ENCODE measurements at regions not wholly inside any gene's neighbourhood (a gene's known extent, or its start where the extent isn't known, plus 50 kb on each side); places are given as distances from the start of the nearest gene placed in this dataset.
"Not testable (repeated sequence)": the region's sequence is repeated elsewhere in the genome, so short reads cannot be mapped to it uniquely, and the experiment has no call there.

DNA sequence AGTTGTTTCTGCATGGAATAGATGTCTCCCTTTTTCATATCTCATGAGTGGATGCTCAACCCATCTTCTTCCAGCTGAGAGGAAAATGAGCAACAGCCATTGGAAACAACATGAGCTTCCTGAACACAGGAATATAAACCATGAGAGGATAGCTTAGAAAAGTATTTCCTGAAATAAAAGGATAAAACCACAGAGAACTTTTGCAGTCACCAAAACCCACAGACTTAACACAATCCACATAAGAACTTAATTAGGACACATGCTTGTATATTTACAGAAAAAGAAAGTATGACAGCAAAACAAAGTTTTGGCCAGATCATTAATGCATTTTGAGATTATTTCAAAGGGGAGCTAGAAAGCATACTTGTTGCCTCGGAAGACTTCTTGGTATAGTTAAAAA is 180.5 kb upstream of the RASGRP1 start:
- DNase-seq (ENCODE audit: low spot score), result no peak

DNA sequence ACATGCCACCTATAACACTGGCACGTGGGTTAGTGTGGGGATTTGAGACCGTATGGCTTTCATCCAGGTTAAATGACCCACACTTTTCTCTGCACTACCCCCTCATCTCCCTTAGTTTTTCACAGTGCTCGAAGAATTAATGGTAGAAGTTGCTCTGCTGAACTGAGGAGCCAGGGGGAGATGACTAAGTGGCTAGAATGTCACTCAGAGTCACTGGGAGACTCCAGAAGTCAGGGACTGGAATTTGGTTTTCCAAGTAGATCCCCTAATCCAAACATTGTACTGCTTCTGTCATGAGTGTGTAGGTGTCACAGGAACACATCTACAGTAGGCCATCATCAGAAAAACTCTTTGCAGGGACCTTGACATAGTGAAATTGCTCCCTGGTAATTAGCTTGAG is 181.0 kb upstream of the RASGRP1 start:
- no peak for DNase-seq (ENCODE audit: low spot score)

DNA sequence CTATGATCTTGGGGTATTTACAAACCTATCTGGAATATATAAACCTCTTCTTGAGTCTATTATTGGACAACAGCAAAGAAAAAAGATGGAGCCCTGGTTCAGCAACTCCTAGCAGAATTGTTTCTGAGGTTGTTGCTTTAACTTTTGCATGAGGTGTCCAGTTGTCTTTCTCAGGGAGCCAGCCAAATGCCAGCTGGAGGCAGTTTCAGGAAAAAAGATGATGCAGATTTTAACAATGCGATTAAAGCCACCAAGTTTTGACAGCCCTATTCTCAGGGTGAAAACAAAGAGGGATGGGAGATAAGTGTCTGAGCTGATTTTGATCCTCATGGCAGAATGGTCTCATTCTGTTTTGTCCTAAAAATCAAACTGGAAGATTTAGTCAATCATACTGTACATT is 181.6 kb upstream of the RASGRP1 start:
- no peak for DNase-seq (ENCODE audit: low spot score)

DNA sequence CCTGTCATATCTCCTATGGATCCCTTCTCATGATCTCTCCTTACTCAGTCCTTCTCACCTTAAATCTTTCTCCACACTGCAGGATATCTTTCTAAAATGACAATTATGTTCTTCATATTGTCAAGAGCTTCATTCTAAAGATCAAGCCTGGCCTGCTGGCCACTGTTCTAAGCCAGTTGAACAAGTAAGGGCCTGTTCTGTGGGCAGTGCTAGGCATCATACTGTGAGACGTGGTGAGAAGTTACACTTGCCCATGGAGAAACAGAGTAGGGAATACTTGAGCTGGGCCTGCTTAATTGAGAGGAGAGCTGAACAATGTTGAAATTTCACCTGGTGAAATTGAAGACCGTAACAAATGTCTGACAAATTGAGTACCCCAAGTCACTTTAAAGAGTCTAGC is 184.1 kb upstream of the RASGRP1 start:
- DNase-seq (ENCODE audit: low spot score), result no peak

DNA sequence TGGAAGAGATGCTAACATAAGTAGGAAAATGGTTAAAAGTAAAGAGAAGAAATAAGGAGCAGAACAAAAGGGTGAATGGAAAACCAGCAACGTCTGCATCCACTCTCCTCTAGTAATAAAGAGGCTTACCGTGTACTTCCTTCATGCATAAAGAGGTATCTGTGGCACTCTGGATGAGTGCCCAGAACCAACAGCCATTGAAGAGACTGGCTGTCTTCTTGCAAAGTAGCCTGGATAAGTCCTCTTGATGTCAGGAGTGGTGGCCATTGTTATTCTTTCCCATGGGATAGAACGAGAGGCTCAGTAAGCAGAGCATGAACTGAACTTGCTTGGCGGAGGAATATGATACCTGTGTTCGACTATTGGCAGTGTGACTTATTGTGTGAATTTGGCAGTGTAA is 186.2 kb upstream of the RASGRP1 start:
- no peak for DNase-seq (ENCODE audit: low spot score)

- no peak for DNase-seq (ENCODE audit: low spot score)
Observed at GRCh38 chr15:38755718-38756117, 191.1 kb upstream of the RASGRP1 start.

- no peak for DNase-seq (ENCODE audit: low spot score)
Observed at GRCh38 chr15:38756441-38756840, 191.8 kb upstream of the RASGRP1 start.

DNA sequence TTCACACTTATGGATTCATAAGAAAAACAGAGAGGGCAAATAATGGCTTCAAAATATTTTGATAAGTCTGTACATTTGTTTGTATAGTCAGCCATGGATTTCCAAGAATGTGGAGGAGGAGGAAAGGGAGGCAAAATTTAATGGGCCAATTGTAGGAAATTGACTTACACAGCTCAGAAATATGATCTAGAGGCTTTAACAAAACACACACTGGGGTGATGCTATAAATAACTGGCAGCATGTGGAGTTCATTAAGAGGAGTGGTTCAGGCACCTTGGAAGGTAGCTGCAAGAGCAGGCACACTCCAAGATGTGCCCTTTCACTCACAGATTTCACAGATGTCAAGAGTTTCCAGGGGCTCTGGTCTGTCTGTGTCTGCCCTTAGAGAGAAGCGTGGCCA is 193.4 kb upstream of the RASGRP1 start:
- no peak for DNase-seq (ENCODE audit: low spot score)

GRCh38 chr15:38761681-38762080 is 197.1 kb upstream of the RASGRP1 start:
- DNase-seq (ENCODE audit: low spot score), result no peak

GRCh38 chr15:38768970-38769369 is 204.4 kb upstream of the RASGRP1 start:
- no peak for DNase-seq (ENCODE audit: low spot score)

- no peak for DNase-seq (ENCODE audit: low spot score)
Observed at GRCh38 chr15:38769492-38769891, 204.9 kb upstream of the RASGRP1 start.

- not testable (repeated sequence) for DNase-seq (ENCODE audit: low spot score)
Observed at GRCh38 chr15:38774076-38774475, 209.5 kb upstream of the RASGRP1 start.

- DNase-seq (ENCODE audit: low spot score), result no peak
Observed at GRCh38 chr15:38781196-38781595, 216.6 kb upstream of the RASGRP1 start.

DNA sequence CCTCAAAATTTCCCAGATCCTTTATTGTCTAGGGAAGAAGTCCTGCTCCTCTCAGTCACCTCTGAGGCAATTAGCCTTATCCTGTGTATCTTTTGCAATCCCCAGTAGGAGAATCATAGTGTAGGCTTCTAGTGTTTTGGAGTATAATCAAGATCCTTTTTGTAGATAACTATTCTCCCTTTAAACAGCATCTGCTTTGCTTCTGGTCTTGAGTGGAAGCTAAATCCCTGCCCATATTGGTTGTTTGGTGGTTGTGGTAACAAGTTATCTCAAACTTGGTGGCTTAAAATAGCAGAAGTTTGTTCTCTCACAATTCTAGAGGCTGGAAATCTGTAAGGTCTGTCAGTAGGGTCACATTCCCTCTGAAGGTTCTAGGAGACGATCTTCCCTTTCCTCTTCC is 217.5 kb upstream of the RASGRP1 start:
- DNase-seq (ENCODE audit: low spot score), result no peak

- DNase-seq (ENCODE audit: low spot score), result no peak
Observed at GRCh38 chr15:38788918-38789317, 224.3 kb upstream of the RASGRP1 start.

DNA sequence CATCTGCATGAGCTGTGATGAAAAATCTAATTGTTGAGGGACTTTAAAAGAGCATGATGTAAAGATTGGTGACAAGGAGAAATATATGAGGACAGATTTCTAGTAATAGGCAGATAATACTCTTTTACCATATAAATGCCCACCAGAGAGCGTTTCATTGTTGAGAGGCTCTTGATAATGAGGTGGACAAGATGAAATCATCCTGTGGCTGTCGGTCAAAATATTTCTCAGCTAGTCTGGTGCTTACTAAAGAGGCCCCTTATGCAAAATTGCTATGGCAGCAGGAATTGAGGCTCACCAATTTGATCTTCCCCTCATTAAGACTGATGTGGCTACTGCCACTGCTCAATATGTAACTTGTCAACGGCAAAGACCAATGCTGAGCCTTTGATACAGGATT is 225.0 kb upstream of the RASGRP1 start:
- DNase-seq (ENCODE audit: low spot score), result no peak

DNA sequence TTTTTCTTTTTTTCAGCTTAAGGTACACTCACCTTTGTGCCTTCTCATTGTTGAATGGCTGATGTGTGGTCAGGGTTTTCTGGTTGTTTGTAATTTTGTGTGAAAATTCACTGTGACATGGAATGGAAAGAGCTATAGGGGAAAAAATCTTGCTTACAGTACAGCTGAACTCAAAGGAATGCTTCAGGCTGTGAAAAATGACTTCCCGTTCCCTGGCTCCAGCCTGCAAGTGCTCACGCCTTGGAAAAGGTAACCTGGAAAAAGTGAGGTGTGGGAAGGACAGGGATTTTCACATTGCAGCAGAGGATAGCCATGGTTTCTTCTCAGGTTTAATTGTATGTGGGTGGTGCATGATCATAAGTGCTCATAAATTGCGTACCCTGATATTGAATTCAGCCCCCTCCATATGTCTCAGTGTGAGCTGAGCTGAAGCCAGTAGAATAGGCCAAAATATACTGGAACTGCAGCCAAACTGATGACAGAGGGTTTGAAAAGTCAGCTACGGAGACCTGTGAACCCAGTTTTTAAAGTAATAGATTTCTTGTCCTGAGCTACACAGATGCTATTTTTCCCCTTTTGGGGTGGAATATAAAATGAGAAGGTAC is 228.7 kb upstream of the RASGRP1 start:
- DNase-seq (ENCODE audit: low spot score), result no peak

- no peak for DNase-seq (ENCODE audit: low spot score)
Observed at GRCh38 chr15:38795471-38796245, 231.0 kb upstream of the RASGRP1 start.

- no peak for DNase-seq (ENCODE audit: low spot score)
Observed at GRCh38 chr15:38796589-38796988, 232.0 kb upstream of the RASGRP1 start.

GRCh38 chr15:38797506-38797905 is 232.9 kb upstream of the RASGRP1 start:
- not testable (repeated sequence) for DNase-seq (ENCODE audit: low spot score)

DNA sequence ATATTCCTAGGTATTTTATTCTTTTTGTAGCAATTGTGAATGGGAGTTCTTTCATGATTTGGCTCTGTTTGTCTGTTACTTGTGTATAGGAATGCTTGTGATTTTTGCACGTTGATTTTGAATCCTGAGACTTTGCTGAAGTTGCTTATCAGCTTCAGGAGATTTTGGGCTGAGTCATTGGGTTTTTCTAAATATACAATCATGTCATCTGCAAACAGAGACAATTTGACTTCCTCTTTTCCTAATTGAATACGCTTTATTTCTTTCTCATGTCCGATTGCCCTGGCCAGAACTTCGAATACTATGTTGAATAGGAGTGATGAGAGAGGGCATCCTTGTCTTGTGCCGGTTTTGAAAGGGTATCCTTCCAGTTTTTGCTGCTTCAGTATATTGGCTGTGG is 234.6 kb upstream of the RASGRP1 start:
- DNase-seq (ENCODE audit: low spot score), result not testable (repeated sequence)

GRCh38 chr15:38809621-38810020 is 245.0 kb upstream of the RASGRP1 start:
- no peak for DNase-seq (ENCODE audit: low spot score)

DNA sequence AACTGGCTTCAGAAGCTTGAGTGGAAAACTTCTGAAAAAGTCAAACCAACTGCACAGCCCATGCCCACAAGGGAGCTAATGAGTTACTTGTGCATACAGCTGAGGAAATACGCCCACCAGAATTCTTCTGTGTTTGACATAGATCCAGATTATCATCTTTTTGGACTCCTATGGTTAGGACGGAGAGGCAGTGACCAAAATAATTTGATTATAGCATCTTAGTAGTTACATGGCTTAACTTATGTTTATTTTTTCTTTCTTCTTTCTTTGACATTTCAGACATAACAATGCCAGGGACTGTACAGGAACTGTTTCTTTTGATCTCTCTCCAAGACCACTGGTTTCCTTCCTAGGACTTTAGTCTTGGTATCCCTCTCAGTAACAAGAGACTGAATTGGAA is 246.1 kb upstream of the RASGRP1 start:
- DNase-seq (ENCODE audit: low spot score), result no peak

DNA sequence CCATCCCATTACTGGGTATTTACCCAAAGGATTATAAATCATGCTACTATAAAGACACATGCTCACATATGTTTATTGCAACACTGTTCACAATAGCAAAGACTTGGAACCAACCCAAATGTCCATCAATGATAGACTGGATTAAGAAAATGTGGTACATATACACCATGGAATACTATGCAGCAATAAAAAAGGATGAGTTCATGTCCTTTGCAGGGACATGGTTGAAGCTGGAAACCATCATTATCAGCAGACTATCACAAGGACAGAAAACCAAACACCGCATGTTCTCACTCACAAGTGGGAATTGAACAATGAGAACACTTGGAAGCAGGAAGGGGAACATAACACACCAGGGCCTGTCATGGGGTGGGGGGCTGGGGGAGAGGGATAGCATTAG is 249.6 kb upstream of the RASGRP1 start:
- not testable (repeated sequence) for DNase-seq (ENCODE audit: low spot score)
